ENCODE measurements at regions not wholly inside any gene's neighbourhood (a gene's known extent, or its start where the extent isn't known, plus 50 kb on each side); places are given as distances from the start of the nearest gene placed in this dataset.
"Not testable (repeated sequence)": the region's sequence is repeated elsewhere in the genome, so short reads cannot be mapped to it uniquely, and the experiment has no call there.

- DNase-seq, result no peak
Measured at GRCh38 chr4:94015956-94016355, 187.4 kb downstream of the ATOH1 start.

GRCh38 chr4:94032754-94033153 is 174.9 kb upstream of the SMARCAD1 start:
- DNase-seq, result no peak

- DNase-seq, result no peak
Measured at GRCh38 chr4:94036964-94037363, 170.7 kb upstream of the SMARCAD1 start.

- DNase-seq, result no peak
Measured at GRCh38 chr4:94038195-94038594, 169.5 kb upstream of the SMARCAD1 start.

- DNase-seq, result no peak
Measured at GRCh38 chr4:94039226-94039625, 168.4 kb upstream of the SMARCAD1 start.

GRCh38 chr4:94044471-94044870 is 163.2 kb upstream of the SMARCAD1 start:
- DNase-seq, result not testable (repeated sequence)

GRCh38 chr4:94063084-94063483 is 144.6 kb upstream of the SMARCAD1 start:
- no peak for DNase-seq

- DNase-seq, result no peak
Measured at GRCh38 chr4:94068753-94069719, 138.6 kb upstream of the SMARCAD1 start.

GRCh38 chr4:94076498-94076897 is 131.2 kb upstream of the SMARCAD1 start:
- no peak for DNase-seq

- no peak for DNase-seq
Measured at GRCh38 chr4:94084155-94084554, 123.5 kb upstream of the SMARCAD1 start.

GRCh38 chr4:94099141-94099540 is 108.5 kb upstream of the SMARCAD1 start:
- not testable (repeated sequence) for DNase-seq

GRCh38 chr4:94112644-94113043 is 95.0 kb upstream of the SMARCAD1 start:
- no peak for DNase-seq

- no peak for DNase-seq
Measured at GRCh38 chr4:94115687-94116086, 92.0 kb upstream of the SMARCAD1 start.

GRCh38 chr4:94116842-94117241 is 90.8 kb upstream of the SMARCAD1 start:
- no peak for DNase-seq

- DNase-seq, result no peak
Measured at GRCh38 chr4:94126669-94127068, 81.0 kb upstream of the SMARCAD1 start.

- peak in 1 of 2 experiments; percentile 8 for DNase-seq
Measured at GRCh38 chr4:94127707-94128328, 79.8 kb upstream of the SMARCAD1 start.

GRCh38 chr4:94131212-94131611 is 76.5 kb upstream of the SMARCAD1 start:
- no peak for DNase-seq

GRCh38 chr4:94135701-94136100 is 72.0 kb upstream of the SMARCAD1 start:
- DNase-seq, result no peak

- DNase-seq, result no peak
Measured at GRCh38 chr4:94139931-94140612, 67.6 kb upstream of the SMARCAD1 start.

GRCh38 chr4:94141001-94141400 is 66.7 kb upstream of the SMARCAD1 start:
- no peak for DNase-seq

- DNase-seq, result not testable (repeated sequence)
Measured at GRCh38 chr4:94148052-94148451, 59.6 kb upstream of the SMARCAD1 start.

- DNase-seq, result no peak
Measured at GRCh38 chr4:94152466-94152865, 55.2 kb upstream of the SMARCAD1 start.

GRCh38 chr4:94155404-94155803 is 52.3 kb upstream of the SMARCAD1 start:
- DNase-seq, result not testable (repeated sequence)

GRCh38 chr4:94156826-94157225 is 50.8 kb upstream of the SMARCAD1 start:
- no peak for DNase-seq

All from NCI-H1930 (cell line).